AG10803 (cell line): ENCODE measurements at regions not wholly inside any gene's neighbourhood (a gene's known extent, or its start where the extent isn't known, plus 50 kb on each side); places are given as distances from the start of the nearest gene placed in this dataset.

Experiments
- DNase-seq: peaks from one replicate; pipeline ENCODE4 v3.0.0; 2010; ENCODE audit warnings: low read depth
- H3K4me3 ChIP-seq: 2 replicates; pipeline ENCODE4 v1.5.1; 2011; ENCODE audit warnings: mild to moderate bottlenecking, low read length, control low read depth
- CTCF ChIP-seq: conservative IDR thresholded peaks from 2 replicates; pipeline ENCODE4 v1.5.1; 2011; ENCODE audit warnings: mild to moderate bottlenecking, low read length, control low read depth, inconsistent platforms

DNA sequence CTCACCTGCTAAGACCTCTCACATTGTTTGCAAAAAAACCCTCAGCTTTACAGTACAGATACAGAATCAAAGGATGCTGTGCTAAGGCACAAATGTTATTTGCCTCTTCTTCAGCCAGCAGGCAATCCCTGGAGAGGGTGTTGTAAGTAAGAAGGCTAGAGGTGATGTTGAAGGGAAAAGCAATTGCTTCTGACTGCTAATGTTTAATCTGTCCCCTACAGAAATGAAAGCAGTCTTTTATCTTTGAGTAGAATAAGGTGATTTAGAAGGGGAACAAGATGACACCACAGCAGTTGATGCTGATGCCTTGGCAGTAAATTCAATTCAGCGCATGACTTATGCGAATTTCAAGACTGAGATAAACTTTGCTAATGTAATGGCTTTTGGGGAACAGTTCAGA lies 1064.8 kb upstream of the IGFBP7 start:
- DNase-seq, result no peak
- no peak overlapping the region for H3K4me3 ChIP-seq
- TF ChIP-seq CTCF, result no peak

DNA sequence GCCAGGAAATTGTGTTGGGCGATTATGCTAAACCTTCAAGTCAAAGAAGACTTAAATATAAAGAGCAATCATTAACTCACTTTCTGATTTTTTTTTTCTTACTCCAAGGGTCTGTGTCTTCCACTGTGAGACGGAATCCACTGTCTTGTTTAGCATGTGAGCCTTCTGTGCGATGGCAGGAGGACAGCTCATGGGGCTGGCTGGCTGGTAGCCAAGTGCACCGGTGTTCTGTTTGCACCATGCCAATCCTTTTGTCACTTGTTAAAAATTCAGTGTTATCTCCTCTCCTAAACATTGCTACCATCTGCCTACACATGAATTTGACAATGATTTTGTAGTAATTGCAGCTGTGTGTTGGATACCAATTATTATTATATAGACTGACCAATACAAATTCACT lies 1056.3 kb upstream of the IGFBP7 start:
- DNase-seq, result no peak
- no peak for TF ChIP-seq CTCF
- H3K4me3 ChIP-seq, result no peak overlapping the region

DNA sequence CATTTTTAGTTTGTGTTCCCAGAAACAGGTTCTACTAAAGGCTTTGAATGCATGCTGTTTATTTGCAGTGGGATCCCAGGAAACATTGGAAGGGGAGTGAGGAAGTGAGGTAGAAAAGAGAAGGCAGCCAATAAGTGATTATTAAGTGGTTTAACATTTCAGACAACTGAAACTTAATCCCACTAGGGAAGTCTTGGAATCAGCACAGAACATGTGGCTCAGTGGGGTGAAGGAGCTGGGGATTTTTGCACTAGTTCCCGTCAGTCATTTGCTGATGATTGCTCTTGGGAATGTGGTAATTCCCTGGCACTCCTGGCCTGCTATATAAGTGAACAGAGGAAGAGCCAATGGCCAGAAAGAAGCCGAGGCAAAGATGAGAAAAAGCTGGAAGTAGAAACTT lies 1053.0 kb upstream of the IGFBP7 start:
- no peak overlapping the region for H3K4me3 ChIP-seq
- DNase-seq, result no peak
- no peak for TF ChIP-seq CTCF

DNA sequence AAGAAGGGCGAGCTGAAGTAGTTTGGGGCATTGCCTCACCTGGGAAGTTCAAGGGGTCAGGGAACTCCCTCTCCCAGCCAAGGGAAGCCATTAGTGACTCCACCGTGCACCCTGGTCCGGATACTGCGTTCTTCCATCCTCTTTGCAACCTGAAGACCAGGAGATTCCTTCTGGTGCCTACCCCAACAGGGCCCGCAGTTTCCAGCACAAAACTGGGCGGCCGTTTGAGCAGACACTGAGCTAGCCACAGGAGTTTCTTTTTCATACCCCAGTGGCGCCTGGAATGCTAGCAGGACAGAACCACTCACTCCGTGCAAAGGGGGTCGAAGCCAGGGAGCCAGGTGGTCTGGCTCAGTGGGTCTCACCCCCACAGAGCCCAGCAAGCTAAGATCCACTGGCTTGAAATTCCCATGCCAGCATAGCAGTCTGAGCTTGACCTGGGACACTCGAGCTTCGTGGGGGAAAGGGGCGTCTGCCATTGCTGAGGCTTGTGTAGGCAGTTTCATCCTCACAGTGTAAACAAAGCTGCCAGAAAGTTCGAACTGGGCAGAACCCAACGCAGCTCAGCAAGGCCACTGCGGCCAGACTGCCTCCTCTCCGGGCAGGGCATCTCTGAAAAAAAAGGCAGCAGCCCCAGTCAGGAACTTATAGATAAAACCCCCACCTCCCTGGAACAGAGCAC lies 1039.4 kb upstream of the IGFBP7 start:
- TF ChIP-seq CTCF, result no peak
- H3K4me3 ChIP-seq, result no peak overlapping the region
- no peak for DNase-seq

DNA sequence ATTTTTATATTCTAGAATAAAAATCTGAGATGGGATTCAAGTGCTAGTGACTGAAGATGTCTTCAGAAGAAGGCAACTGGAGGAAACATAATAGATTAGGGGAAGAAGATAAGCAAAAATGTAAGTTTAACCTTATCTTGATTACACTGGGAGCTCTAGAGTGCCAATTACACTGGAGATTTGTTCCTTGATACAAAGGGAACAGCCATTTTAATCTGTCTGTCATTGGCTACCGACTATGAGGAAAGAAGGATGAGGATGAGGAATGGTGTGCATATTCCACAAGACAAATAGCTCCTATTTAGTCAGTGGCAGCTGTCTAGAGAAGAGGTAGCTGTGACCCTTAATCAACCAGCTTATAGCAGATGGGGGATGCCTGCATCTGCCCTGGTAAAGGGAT lies 1034.5 kb upstream of the IGFBP7 start:
- no peak for TF ChIP-seq CTCF
- no peak overlapping the region for H3K4me3 ChIP-seq

GRCh38 chr4:58138786-58139668 lies 1028.8 kb upstream of the IGFBP7 start:
- no peak overlapping the region for H3K4me3 ChIP-seq
- DNase-seq, result no peak
- TF ChIP-seq CTCF, result no peak

More for the DNA sequence above, 1034.5 kb upstream of the IGFBP7 start:
- no peak for DNase-seq

- H3K4me3 ChIP-seq, result no peak overlapping the region
- no peak for DNase-seq
- no peak for TF ChIP-seq CTCF
These were observed 1026.4 kb upstream of the IGFBP7 start for GRCh38 chr4:58136604-58137003.
